ENCODE measurements at regions not wholly inside any gene's neighbourhood (a gene's known extent, or its start where the extent isn't known, plus 50 kb on each side); places are given as distances from the start of the nearest gene placed in this dataset.
"Not testable (repeated sequence)": the region's sequence is repeated elsewhere in the genome, so short reads cannot be mapped to it uniquely, and the experiment has no call there.

DNA sequence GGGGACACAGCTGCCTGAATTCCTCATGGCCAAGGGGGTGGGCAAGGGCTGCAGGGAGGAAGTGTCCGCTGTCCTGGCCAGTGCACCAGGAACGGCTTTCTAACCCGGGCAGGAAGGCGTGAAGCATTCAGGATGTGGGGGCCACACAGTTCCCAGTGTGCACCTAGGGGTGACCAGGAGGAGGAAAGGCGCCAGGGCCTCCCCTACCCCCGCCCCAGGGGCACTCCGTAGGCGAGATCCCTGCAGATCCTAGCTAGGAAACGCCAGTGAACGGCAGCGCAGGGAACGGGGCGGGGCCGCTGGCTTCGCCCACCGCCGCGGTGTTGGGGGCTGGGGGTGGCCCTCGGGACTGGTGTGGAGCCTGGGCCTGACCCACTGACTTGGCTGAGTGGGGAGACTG, 199.6 kb downstream of the USP22 start:
- TF ChIP-seq, protein P1, sequence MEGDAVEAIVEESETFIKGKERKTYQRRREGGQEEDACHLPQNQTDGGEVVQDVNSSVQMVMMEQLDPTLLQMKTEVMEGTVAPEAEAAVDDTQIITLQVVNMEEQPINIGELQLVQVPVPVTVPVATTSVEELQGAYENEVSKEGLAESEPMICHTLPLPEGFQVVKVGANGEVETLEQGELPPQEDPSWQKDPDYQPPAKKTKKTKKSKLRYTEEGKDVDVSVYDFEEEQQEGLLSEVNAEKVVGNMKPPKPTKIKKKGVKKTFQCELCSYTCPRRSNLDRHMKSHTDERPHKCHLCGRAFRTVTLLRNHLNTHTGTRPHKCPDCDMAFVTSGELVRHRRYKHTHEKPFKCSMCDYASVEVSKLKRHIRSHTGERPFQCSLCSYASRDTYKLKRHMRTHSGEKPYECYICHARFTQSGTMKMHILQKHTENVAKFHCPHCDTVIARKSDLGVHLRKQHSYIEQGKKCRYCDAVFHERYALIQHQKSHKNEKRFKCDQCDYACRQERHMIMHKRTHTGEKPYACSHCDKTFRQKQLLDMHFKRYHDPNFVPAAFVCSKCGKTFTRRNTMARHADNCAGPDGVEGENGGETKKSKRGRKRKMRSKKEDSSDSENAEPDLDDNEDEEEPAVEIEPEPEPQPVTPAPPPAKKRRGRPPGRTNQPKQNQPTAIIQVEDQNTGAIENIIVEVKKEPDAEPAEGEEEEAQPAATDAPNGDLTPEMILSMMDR (IDR thresholded peaks at IDR 0.05) = not testable (repeated sequence)
- not testable (repeated sequence) for TF ChIP-seq POLR2A (IDR thresholded peaks at IDR 0.05)

All from transverse colon (tissue), 3 donors.